Stomach (tissue), 8 donors: ENCODE measurements at regions not wholly inside any gene's neighbourhood (a gene's known extent, or its start where the extent isn't known, plus 50 kb on each side); places are given as distances from the start of the nearest gene placed in this dataset.

ENCODE experiments used
- DNase-seq, 2 donors: peaks; one replicate each; pipeline versions ENCODE4 v3.0.0 to v3.0.0-alpha.2; 2013 to 2019
- H3K27ac ChIP-seq, 5 donors: fragments of 200-600 bp in 4 of 5; sonication (generic) in 4 of 5; one replicate each; pipeline ENCODE4 v1.5.1; 2013 to 2019; ENCODE audit warnings: mild to moderate bottlenecking in 1 of 5, moderate library complexity in 1 of 5
- H3K27me3 ChIP-seq, 3 donors: fragments of 200-600 bp; sonication (generic); one replicate each; pipeline ENCODE4 v1.5.1; 2017 to 2019; ENCODE audit warnings: mixed run types in 1 of 3
- H3K36me3 ChIP-seq, 4 donors: fragments of 200-600 bp; sonication (generic); 1 replicate in 3 of 4; 2 replicates in 1 of 4; pipeline ENCODE4 v1.5.1; 2016 to 2019
- H3K4me1 ChIP-seq, 4 donors: fragments of 200-600 bp; sonication (generic); one replicate each; pipeline ENCODE4 v1.5.1; 2016 to 2019
- H3K4me3 ChIP-seq, 4 donors: fragments of 200-600 bp; sonication (generic) in 3 of 4; one replicate each; pipeline ENCODE4 v1.5.1; 2016 to 2019; ENCODE audit warnings: mild to moderate bottlenecking in 1 of 4
- H3K9me3 ChIP-seq, 4 donors: fragments of 200-600 bp; sonication (generic); one replicate each; pipeline ENCODE4 v1.5.1; 2016 to 2019
- CTCF ChIP-seq, 7 experiments: fragments of 450-650 bp in 4 of 7; fragments of 200-600 bp in 3 of 7; sonication (generic) in 3 of 7; IDR thresholded peaks; one replicate each; pipeline ENCODE4 v1.5.1; 2016 to 2019; ENCODE audit warnings: antibody characterized with exemption in 7 of 7, control low read depth in 2 of 7, mild to moderate bottlenecking in 1 of 7
- EP300 ChIP-seq: sonication (generic); formaldehyde crosslinking; IDR thresholded peaks from one replicate; pipeline ENCODE4 v1.6.1; 2017; ENCODE audit warnings: antibody characterized with exemption
- POLR2A ChIP-seq, 4 donors: fragments of 450-650 bp; IDR thresholded peaks; one replicate each; pipeline ENCODE4 v1.6.1; 2016; ENCODE audit warnings: antibody characterized with exemption in 4 of 4, control low read depth in 2 of 4, mild to moderate bottlenecking in 1 of 4, moderate library complexity in 1 of 4
- POLR2AphosphoS5 ChIP-seq, 3 donors: sonication (generic); formaldehyde crosslinking; IDR thresholded peaks; one replicate each; pipeline ENCODE4 v1.6.1; 2016; ENCODE audit warnings: antibody characterized with exemption in 3 of 3
- WGBS, 5 donors: extraction: QIAGEN DNeasy Blood & Tissue Kit in 3 of 5; methylation state at CpG; one replicate each; pipeline versions ENCODE4 v1.1.5 to v1.1.7; 2013 to 2018; 5-methylcytosine and 5-hydroxymethylcytosine counted together
- intact Hi-C: fragments of 100-400 bp; cut with DNase I; formaldehyde crosslinking; loops from one replicate; pipeline ENCODE4 v1.15.1; 2023; ENCODE audit warnings: low total_unique reads
- donor health status: healthy with polysubstance abuse.
- donor health status: Bipolar disorder and iron deficiency.
- donor health status: healthy.

GRCh38 chr4:180528003-180528402, 1715.2 kb upstream of the TENM3 start:
- DNase-seq: no peak
- 84 to 93% (median 91%) methylated on average over 9 of the region's 9 CpGs for WGBS, 5 donors
- intact Hi-C loops: no loop called here
- Histone ChIP-seq H3K36me3 (no peaks in the 10 kb centered on the region), H3K9me3 (peaks cover 0 to 4% (median 0%) of the 10 kb centered on the region in 4 donors), H3K4me1 (no peaks in the 10 kb centered on the region), H3K27me3 (no peaks in the 10 kb centered on the region), H3K27ac (no peak overlapping the region), H3K4me3 (no peak overlapping the region)
- TF ChIP-seq POLR2A (IDR thresholded peaks at IDR 0.05) (no peak), EP300 (no peak)

- no peaks in the 10 kb centered on the region for H3K36me3 ChIP-seq
- intact Hi-C loops: no loop called here
- H3K4me3 ChIP-seq: no peak overlapping the region
- H3K27me3 ChIP-seq: no peaks in the 10 kb centered on the region
- TF ChIP-seq CTCF (IDR thresholded peaks at IDR 0.05) (no peak), EP300 (no peak)
- DNase-seq: no peak
- peaks cover 0 to 4% (median 0%) of the 10 kb centered on the region in 4 donors for H3K9me3 ChIP-seq
- no peaks in the 10 kb centered on the region for H3K4me1 ChIP-seq
- no peak overlapping the region for H3K27ac ChIP-seq
Observed at GRCh38 chr4:180530787-180531186, 1712.4 kb upstream of the TENM3 start.

GRCh38 chr4:180532691-180533090, 1710.5 kb upstream of the TENM3 start:
- no peaks in the 10 kb centered on the region for H3K27me3 ChIP-seq
- H3K9me3 ChIP-seq: peaks cover 0 to 4% (median 0%) of the 10 kb centered on the region in 4 donors
- TF ChIP-seq POLR2AphosphoS5 (IDR thresholded peaks at IDR 0.05): no peak
- no peak for TF ChIP-seq EP300
- no peak for TF ChIP-seq POLR2A (IDR thresholded peaks at IDR 0.05)
- TF ChIP-seq CTCF (IDR thresholded peaks at IDR 0.05): no peak
- H3K4me1 ChIP-seq: no peaks in the 10 kb centered on the region
- no peak for DNase-seq
- no peaks in the 10 kb centered on the region for H3K36me3 ChIP-seq
- intact Hi-C loops: no loop called here
- no peak overlapping the region for H3K27ac ChIP-seq
- H3K4me3 ChIP-seq: no peak overlapping the region
- WGBS, 5 donors: 64 to 81% (median 75%) methylated on average over 9 of the region's 9 CpGs

- Histone ChIP-seq H3K4me3 (no peak overlapping the region), H3K27me3 (no peaks in the 10 kb centered on the region), H3K36me3 (no peaks in the 10 kb centered on the region), H3K9me3 (no peaks in the 10 kb centered on the region), H3K27ac (no peak overlapping the region), H3K4me1 (no peaks in the 10 kb centered on the region)
- TF ChIP-seq POLR2AphosphoS5 (IDR thresholded peaks at IDR 0.05) (no peak), EP300 (no peak), POLR2A (IDR thresholded peaks at IDR 0.05) (no peak), CTCF (IDR thresholded peaks at IDR 0.05) (no peak)
- DNase-seq: no peak
- WGBS, 5 donors: 53 to 58% (median 56%) methylated on average over 8 of the region's 8 CpGs
- intact Hi-C loops: no loop called here
Observed at GRCh38 chr4:180538384-180539057, 1704.7 kb upstream of the TENM3 start.

GRCh38 chr4:180539284-180539683, 1703.9 kb upstream of the TENM3 start:
- Histone ChIP-seq H3K9me3 (no peaks in the 10 kb centered on the region), H3K36me3 (no peaks in the 10 kb centered on the region), H3K27me3 (no peaks in the 10 kb centered on the region), H3K4me3 (no peak overlapping the region), H3K4me1 (no peaks in the 10 kb centered on the region), H3K27ac (no peak overlapping the region)
- TF ChIP-seq POLR2AphosphoS5 (IDR thresholded peaks at IDR 0.05) (no peak), POLR2A (IDR thresholded peaks at IDR 0.05) (no peak), EP300 (no peak), CTCF (IDR thresholded peaks at IDR 0.05) (no peak)
- DNase-seq: no peak
- 72 to 83% (median 78%) methylated on average over 4 of the region's 4 CpGs for WGBS, 5 donors
- intact Hi-C loops: no loop called here
